Lower leg skin (tissue), 4 donors: ENCODE measurements at regions not wholly inside any gene's neighbourhood (a gene's known extent, or its start where the extent isn't known, plus 50 kb on each side); places are given as distances from the start of the nearest gene placed in this dataset.

Source experiments
- DNase-seq, 2 donors: peaks; one replicate each; pipeline ENCODE4 v3.0.0-alpha.2; 2019; ENCODE audit warnings: low spot score in 2 of 2
- H3K4me3 ChIP-seq: fragments of 200-600 bp; sonication (generic); 2 replicates; pipeline ENCODE4 v1.5.1; 2017; ENCODE audit warnings: mild to moderate bottlenecking, low read depth; ENCODE audit not compliant: poor library complexity, severe bottlenecking
- POLR2A ChIP-seq, 2 donors: fragments of 450-650 bp; IDR thresholded peaks; one replicate each; pipeline ENCODE4 v1.6.1; 2016 to 2017; ENCODE audit warnings: antibody characterized with exemption in 2 of 2, mild to moderate bottlenecking in 1 of 2, moderate library complexity in 1 of 2
- WGBS, 2 donors: methylation state at CpG; one replicate each; pipeline ENCODE4 v1.1.5; 2018; 5-methylcytosine and 5-hydroxymethylcytosine counted together
- intact Hi-C: fragments of 100-400 bp; cut with DNase I; formaldehyde crosslinking; loops from one replicate; pipeline ENCODE4 v1.15.0; 2023; ENCODE audit warnings: low total_unique reads
- TF ChIP-seq, protein P1 (sequence below), 3 donors: fragments of 450-650 bp; IDR thresholded peaks; one replicate each; pipeline ENCODE4 v1.5.1; 2016; ENCODE audit warnings: antibody characterized with exemption in 3 of 3, mild to moderate bottlenecking in 3 of 3, moderate library complexity in 2 of 3

DNA sequence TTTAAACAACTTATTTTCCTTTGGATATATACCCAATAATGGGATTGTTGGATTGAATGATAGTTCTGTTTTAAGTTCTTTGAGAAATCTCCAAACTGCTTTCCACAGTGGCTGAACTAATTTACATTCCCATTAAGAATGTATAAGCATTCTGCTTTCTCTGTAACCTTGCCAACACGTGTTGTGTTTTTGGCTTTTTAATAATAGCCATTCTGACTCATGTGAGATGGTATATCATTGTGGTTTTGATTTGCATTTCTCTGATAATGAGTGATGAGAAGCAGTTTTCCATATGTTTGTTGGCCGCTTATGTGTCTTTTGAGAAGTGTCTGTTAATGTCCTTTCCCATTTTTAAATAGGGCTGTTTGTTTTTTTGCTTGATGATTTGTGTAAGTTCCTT, 155.6 kb upstream of the PITX2 start:
- no peak overlapping the region for H3K4me3 ChIP-seq
- TF ChIP-seq, protein P1, sequence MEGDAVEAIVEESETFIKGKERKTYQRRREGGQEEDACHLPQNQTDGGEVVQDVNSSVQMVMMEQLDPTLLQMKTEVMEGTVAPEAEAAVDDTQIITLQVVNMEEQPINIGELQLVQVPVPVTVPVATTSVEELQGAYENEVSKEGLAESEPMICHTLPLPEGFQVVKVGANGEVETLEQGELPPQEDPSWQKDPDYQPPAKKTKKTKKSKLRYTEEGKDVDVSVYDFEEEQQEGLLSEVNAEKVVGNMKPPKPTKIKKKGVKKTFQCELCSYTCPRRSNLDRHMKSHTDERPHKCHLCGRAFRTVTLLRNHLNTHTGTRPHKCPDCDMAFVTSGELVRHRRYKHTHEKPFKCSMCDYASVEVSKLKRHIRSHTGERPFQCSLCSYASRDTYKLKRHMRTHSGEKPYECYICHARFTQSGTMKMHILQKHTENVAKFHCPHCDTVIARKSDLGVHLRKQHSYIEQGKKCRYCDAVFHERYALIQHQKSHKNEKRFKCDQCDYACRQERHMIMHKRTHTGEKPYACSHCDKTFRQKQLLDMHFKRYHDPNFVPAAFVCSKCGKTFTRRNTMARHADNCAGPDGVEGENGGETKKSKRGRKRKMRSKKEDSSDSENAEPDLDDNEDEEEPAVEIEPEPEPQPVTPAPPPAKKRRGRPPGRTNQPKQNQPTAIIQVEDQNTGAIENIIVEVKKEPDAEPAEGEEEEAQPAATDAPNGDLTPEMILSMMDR (IDR thresholded peaks at IDR 0.05) = no peak
- no peak for TF ChIP-seq POLR2A (IDR thresholded peaks at IDR 0.05)
- DNase-seq = no peak
- 55 to 66% methylated on average over 2 of the region's 2 CpGs for WGBS, 2 donors
- intact Hi-C loops = no loop called here

DNA sequence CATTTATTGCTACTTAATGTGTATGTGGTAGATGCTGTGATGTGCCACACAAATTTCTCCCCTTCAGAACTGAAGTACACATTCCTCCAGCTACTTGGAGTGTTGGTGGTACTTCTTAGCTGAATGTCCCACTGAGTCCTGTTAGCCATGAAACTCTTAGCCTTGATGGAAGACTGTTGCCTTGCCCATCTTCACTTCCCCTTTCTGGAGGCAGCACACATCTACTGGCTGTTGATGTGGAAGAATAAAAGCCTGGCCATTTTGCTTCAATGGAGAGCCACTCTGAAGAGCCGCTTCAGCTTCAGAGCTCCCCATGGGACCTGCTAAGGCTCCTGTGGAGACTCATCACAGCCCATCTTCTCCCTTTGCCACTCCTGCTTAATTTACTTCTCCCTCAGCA, 157.7 kb upstream of the PITX2 start:
- TF ChIP-seq POLR2A (IDR thresholded peaks at IDR 0.05) = no peak
- TF ChIP-seq, protein P1 (IDR thresholded peaks at IDR 0.05) = no peak
- intact Hi-C loops = no loop called here
- no peak for DNase-seq
- 78 to 100% methylated on average over 1 of the region's 1 CpG for WGBS, 2 donors
- H3K4me3 ChIP-seq = no peak overlapping the region

DNA sequence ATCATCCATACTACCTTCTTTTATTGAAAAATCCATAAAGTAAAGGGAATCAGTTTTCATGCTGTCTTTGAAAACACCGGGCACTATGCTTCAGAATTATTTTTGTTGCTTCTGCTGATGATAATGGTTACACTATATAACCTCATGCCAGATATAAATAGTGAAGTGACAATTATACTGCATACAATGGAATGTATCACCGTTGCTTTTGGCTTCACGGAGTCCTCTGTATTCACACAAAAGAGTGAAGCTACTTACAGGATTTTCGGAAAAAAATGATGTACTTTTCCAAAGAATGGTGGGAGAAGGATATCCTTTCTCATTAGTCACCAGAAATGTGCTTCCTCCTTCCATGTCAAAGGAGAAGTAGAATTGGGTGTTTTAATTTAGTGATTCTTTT, 159.1 kb upstream of the PITX2 start:
- H3K4me3 ChIP-seq = no peak overlapping the region
- TF ChIP-seq, protein P1 (IDR thresholded peaks at IDR 0.05) = no peak
- TF ChIP-seq POLR2A (IDR thresholded peaks at IDR 0.05) = no peak
- WGBS, 2 donors = 73% methylated on average over 4 of the region's 4 CpGs
- DNase-seq = no peak
- intact Hi-C loops = no loop called here

DNA sequence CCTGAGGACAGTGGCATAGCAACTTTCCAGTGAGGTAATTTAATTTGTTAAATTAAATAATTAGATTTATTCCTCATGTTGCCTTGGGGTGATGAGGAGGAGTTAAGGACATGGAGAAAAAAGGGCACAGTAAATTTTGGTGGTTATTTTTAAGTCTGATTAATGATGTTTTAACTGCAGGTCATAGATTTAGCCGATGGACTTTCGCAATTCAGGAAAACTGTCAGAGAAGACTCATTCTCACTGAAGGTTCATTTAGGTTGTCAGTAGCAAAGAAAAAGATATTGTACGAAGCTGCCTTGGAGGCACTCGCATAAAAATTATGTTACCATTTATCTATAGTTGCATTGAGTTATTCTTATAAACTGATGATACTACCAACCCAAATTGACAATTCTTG, 164.2 kb upstream of the PITX2 start:
- no peak for DNase-seq
- 59 to 70% methylated on average over 4 of the region's 4 CpGs for WGBS, 2 donors
- no peak for TF ChIP-seq POLR2A (IDR thresholded peaks at IDR 0.05)
- TF ChIP-seq, protein P1 (IDR thresholded peaks at IDR 0.05) = no peak
- intact Hi-C loops = no loop called here
- no peak overlapping the region for H3K4me3 ChIP-seq

DNA sequence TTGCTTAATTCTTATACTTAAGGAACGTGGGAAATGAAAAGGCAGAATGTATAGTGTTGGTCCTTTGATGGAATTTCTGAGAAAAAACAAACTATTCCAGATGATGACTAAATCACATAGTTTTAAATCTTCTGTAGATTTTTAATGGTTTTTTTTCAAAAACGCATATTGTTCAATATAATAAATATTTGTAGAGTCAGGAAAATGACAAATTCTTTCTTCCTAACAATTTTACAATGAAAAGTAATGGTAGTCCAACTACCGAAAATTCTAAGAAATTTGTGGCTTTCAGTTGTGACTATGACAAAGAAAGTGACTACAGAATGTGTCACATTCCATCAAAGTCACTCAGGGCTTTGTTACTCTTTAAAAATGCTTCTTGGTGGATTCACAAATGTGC, 164.8 kb upstream of the PITX2 start:
- intact Hi-C loops = no loop called here
- TF ChIP-seq, protein P1 (IDR thresholded peaks at IDR 0.05) = no peak
- TF ChIP-seq POLR2A (IDR thresholded peaks at IDR 0.05) = no peak
- no peak overlapping the region for H3K4me3 ChIP-seq
- WGBS, 2 donors = 70 to 72% methylated on average over 3 of the region's 3 CpGs
- DNase-seq = no peak

DNA sequence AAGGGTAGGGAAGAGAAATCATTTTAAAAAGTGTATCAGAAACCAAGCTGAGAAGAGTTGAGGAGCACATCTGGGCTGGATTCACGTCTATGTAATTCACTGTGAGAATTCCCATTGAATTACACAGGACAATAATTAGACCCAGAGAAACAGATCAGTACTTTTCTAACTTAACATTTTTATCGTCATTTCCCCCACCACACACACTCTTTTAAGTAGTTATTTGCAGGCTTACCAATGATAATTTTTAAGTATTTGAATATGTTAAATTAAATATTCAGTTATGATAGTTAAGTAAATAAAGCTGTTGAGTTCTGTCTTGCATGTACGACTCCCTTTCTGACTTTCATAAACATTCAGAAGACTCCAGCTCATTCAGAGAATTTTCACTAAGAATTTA, 165.4 kb upstream of the PITX2 start:
- 81 to 85% methylated on average over 3 of the region's 3 CpGs for WGBS, 2 donors
- TF ChIP-seq, protein P1 (IDR thresholded peaks at IDR 0.05) = no peak
- TF ChIP-seq POLR2A (IDR thresholded peaks at IDR 0.05) = no peak
- intact Hi-C loops = no loop called here
- no peak overlapping the region for H3K4me3 ChIP-seq
- DNase-seq = no peak
